H1 (cell line): ENCODE measurements at regions not wholly inside any gene's neighbourhood (a gene's known extent, or its start where the extent isn't known, plus 50 kb on each side); places are given as distances from the start of the nearest gene placed in this dataset.

Source experiments
- CTCF ChIA-PET: fragments of 300-600 bp; sonication (Branson Sonifier 250); formaldehyde crosslinking; loops from one replicate; lab custom pipeline; 2021; ENCODE audit not compliant: partially characterized antibody; lab: Charles Lee
- POLR2A ChIA-PET: fragments of 300-600 bp; sonication (Branson Sonifier 250); formaldehyde crosslinking; loops from one replicate; lab custom pipeline; 2021; ENCODE audit warnings: inconsistent platforms; ENCODE audit not compliant: partially characterized antibody; lab: Charles Lee
- DNase-seq, 2 experiments: peaks; one replicate each; pipeline versions ENCODE4 v3.0.0 to v3.0.0-alpha.2; 2010 to 2022; ENCODE audit warnings: low spot score in 2 of 2, low read depth in 1 of 2, mixed read lengths in 1 of 2
- FAIRE-seq: peaks from 2 replicates; lab custom pipeline; 2011; peaks lifted over from hg19 to GRCh38; lab: Jason Lieb, UNC
- H2AFZ ChIP-seq: 2 replicates; pipeline ENCODE4 v1.8.1; 2012; ENCODE audit warnings: low read length, inconsistent platforms
- H2AK5ac ChIP-seq: 2 replicates; pipeline ENCODE4 v1.6.1; 2013; ENCODE audit warnings: low read depth, low read length
- H2BK120ac ChIP-seq: replicated peaks from 2 replicates; pipeline ENCODE3; 2013; ENCODE audit warnings: low read depth, low read length, inconsistent platforms
- H2BK12ac ChIP-seq: 2 replicates; pipeline ENCODE4 v1.6.1; 2013; ENCODE audit warnings: low read depth, low read length
- H2BK15ac ChIP-seq: 2 replicates; pipeline ENCODE4 v1.6.1; 2013; ENCODE audit warnings: low read length
- H2BK20ac ChIP-seq: 2 replicates; pipeline ENCODE4 v1.6.1; 2013; ENCODE audit warnings: low read length
- H2BK5ac ChIP-seq: 2 replicates; pipeline ENCODE4 v1.6.1; 2013; ENCODE audit warnings: low read depth, low read length
- H3K14ac ChIP-seq: 2 replicates; pipeline ENCODE4 v1.6.1; 2013; ENCODE audit warnings: inconsistent platforms; ENCODE audit not compliant: insufficient read length
- H3K18ac ChIP-seq: 2 replicates; pipeline ENCODE4 v1.6.1; 2013; ENCODE audit warnings: low read length; ENCODE audit errors: extremely low read depth
- H3K23ac ChIP-seq: 2 replicates; pipeline ENCODE4 v1.6.1; 2013; ENCODE audit warnings: inconsistent platforms; ENCODE audit not compliant: insufficient read length
- H3K23me2 ChIP-seq: 2 replicates; pipeline ENCODE4 v1.6.1; 2013; ENCODE audit warnings: low read depth, low read length
- H3K27ac ChIP-seq: 2 replicates; pipeline ENCODE4 v1.6.1; 2011; ENCODE audit warnings: low read depth, low read length, inconsistent platforms
- H3K27me3 ChIP-seq, 4 experiments: replicated peaks in 1 of 4; 1 replicate in 1 of 4; 2 replicates in 3 of 4; pipeline versions ENCODE4 v1.6.1 to v1.8.1; 2011 to 2013; ENCODE audit warnings: low read length in 3 of 4, mild to moderate bottlenecking in 3 of 4, inconsistent platforms in 2 of 4, mixed read lengths in 2 of 4, moderate library complexity in 1 of 4; ENCODE audit not compliant: control insufficient read depth in 3 of 4, insufficient read depth in 3 of 4; ENCODE audit errors: extremely low read depth in 1 of 4
- H3K36me3 ChIP-seq, 4 experiments: 2 replicates each; pipeline versions ENCODE4 v1.6.1 to v1.8.1; 2011 to 2013; ENCODE audit warnings: mild to moderate bottlenecking in 4 of 4, low read length in 3 of 4, moderate library complexity in 2 of 4, control low read depth in 1 of 4, inconsistent platforms in 1 of 4; ENCODE audit not compliant: insufficient read depth in 4 of 4, control insufficient read depth in 2 of 4
- H3K4ac ChIP-seq: replicated peaks from 2 replicates; pipeline ENCODE3; 2013; ENCODE audit warnings: low read length, low read depth, mixed read lengths, inconsistent platforms; ENCODE audit not compliant: insufficient read length
- H3K4me1 ChIP-seq, 4 experiments: replicated peaks in 1 of 4; 1 replicate in 1 of 4; 2 replicates in 3 of 4; pipeline versions ENCODE4 v1.6.1 to v1.8.1; 2011 to 2013; ENCODE audit warnings: low read length in 3 of 4, inconsistent platforms in 2 of 4, mixed read lengths in 1 of 4; ENCODE audit not compliant: insufficient read depth in 4 of 4, control insufficient read depth in 3 of 4
- H3K4me2 ChIP-seq, 2 experiments: 2 replicates each; pipeline versions ENCODE4 v1.6.1 to v1.8.1; 2011 to 2013; ENCODE audit warnings: low read depth in 2 of 2, low read length in 2 of 2, control low read depth in 1 of 2, inconsistent platforms in 1 of 2, mild to moderate bottlenecking in 1 of 2; ENCODE audit not compliant: insufficient read depth in 1 of 2
- H3K4me3 ChIP-seq, 4 experiments: fragments of 200-600, 300-600 bp in 1 of 4; sonication (generic), shearing (Covaris generic), sonication (Bioruptor Twin) in 1 of 4; 2 replicates each; pipeline versions ENCODE4 v1.5.1 to v1.8.1; 2011 to 2016; ENCODE audit warnings: low read length in 4 of 4, low read depth in 3 of 4, control low read depth in 2 of 4, inconsistent platforms in 2 of 4, mild to moderate bottlenecking in 2 of 4, mixed read lengths in 1 of 4, moderate library complexity in 1 of 4; ENCODE audit not compliant: insufficient read depth in 2 of 4; ENCODE audit errors: extremely low read depth in 1 of 4
- H3K56ac ChIP-seq: replicated peaks from 2 replicates; pipeline ENCODE3; 2013; ENCODE audit warnings: low read depth, mild to moderate bottlenecking, mixed read lengths, low read length, inconsistent platforms; ENCODE audit not compliant: insufficient read length
- H3K79me1 ChIP-seq: 2 replicates; pipeline ENCODE4 v1.6.1; 2013; ENCODE audit warnings: low read depth, low read length, control low read depth
- H3K79me2 ChIP-seq, 2 experiments: 2 replicates each; pipeline versions ENCODE4 v1.6.1 to v1.8.1; 2012 to 2013; ENCODE audit warnings: low read length in 2 of 2, mild to moderate bottlenecking in 2 of 2, inconsistent platforms in 1 of 2; ENCODE audit not compliant: insufficient read depth in 2 of 2, control insufficient read depth in 1 of 2
- H3K9ac ChIP-seq, 4 experiments: replicated peaks in 1 of 4; 1 replicate in 1 of 4; 2 replicates in 3 of 4; pipeline versions ENCODE4 v1.6.1 to v1.8.1; 2011 to 2013; ENCODE audit warnings: low read depth in 3 of 4, low read length in 3 of 4, control low read depth in 2 of 4, mild to moderate bottlenecking in 2 of 4, moderate library complexity in 2 of 4, inconsistent platforms in 1 of 4; ENCODE audit errors: extremely low read depth in 1 of 4
- H3K9me3 ChIP-seq, 2 experiments: 2 replicates each; pipeline versions ENCODE4 v1.6.1 to v1.8.1; 2012 to 2013; ENCODE audit warnings: mild to moderate bottlenecking in 2 of 2, moderate library complexity in 2 of 2, control low read depth in 1 of 2, inconsistent platforms in 1 of 2, low read depth in 1 of 2, low read length in 1 of 2, mixed read lengths in 1 of 2; ENCODE audit not compliant: insufficient read depth in 2 of 2
- H4K20me1 ChIP-seq, 2 experiments: replicated peaks in 1 of 2; 2 replicates each; pipeline versions ENCODE3 to v1.8.1; 2011 to 2013; ENCODE audit warnings: inconsistent platforms in 2 of 2, low read length in 2 of 2, mild to moderate bottlenecking in 1 of 2; ENCODE audit not compliant: insufficient read depth in 2 of 2, control insufficient read depth in 1 of 2
- H4K5ac ChIP-seq: 2 replicates; pipeline ENCODE4 v1.6.1; 2013; ENCODE audit warnings: low read length, low read depth, mixed read lengths, inconsistent platforms; ENCODE audit not compliant: insufficient read length
- H4K8ac ChIP-seq: 2 replicates; pipeline ENCODE4 v1.8.0; 2013; ENCODE audit warnings: mild to moderate bottlenecking, moderate library complexity, low read length, inconsistent platforms; ENCODE audit not compliant: insufficient read depth; ENCODE audit errors: extremely low read depth
- H4K91ac ChIP-seq: replicated peaks from 2 replicates; pipeline ENCODE3; 2013; ENCODE audit warnings: low read length, mixed read lengths, inconsistent platforms; ENCODE audit not compliant: insufficient read length
- CEBPB ChIP-seq: IDR thresholded peaks from 2 replicates; pipeline ENCODE4 v1.6.1; 2012; ENCODE audit warnings: low read depth, low read length
- EZH2 ChIP-seq: fragments of 200-600 bp; sonication (generic); IDR thresholded peaks from 2 replicates; pipeline ENCODE4 v1.7.1; 2012; ENCODE audit warnings: low read depth, mild to moderate bottlenecking, moderate library complexity, low read length, inconsistent platforms; ENCODE audit not compliant: severe bottlenecking
- FOSL1 ChIP-seq: IDR thresholded peaks from 2 replicates; pipeline ENCODE4 v1.6.1; 2011; ENCODE audit warnings: mild to moderate bottlenecking, low read depth, low read length, moderate library complexity; ENCODE audit not compliant: insufficient read depth
- KDM1A ChIP-seq: fragments of 200-600, 300-600 bp; sonication (generic); IDR thresholded peaks from 2 replicates; pipeline ENCODE4 v1.7.1; 2016; ENCODE audit warnings: mild to moderate bottlenecking, low read length, borderline replicate concordance
- POLR2A ChIP-seq, 2 experiments: IDR thresholded peaks; 1 replicate in 1 of 2; 2 replicates in 1 of 2; pipeline ENCODE4 v1.6.1; 2011; ENCODE audit warnings: low read depth in 2 of 2, low read length in 2 of 2, mild to moderate bottlenecking in 2 of 2; ENCODE audit errors: control extremely low read depth in 1 of 2
- RAD21 ChIP-seq, 2 experiments: IDR thresholded peaks in 1 of 2; conservative IDR thresholded peaks in 1 of 2; 2 replicates each; pipeline ENCODE4 v1.6.1; 2011; ENCODE audit warnings: low read depth in 2 of 2, low read length in 2 of 2, improper control_type of control experiment in 1 of 2, inconsistent platforms in 1 of 2, mild to moderate bottlenecking in 1 of 2, moderate library complexity in 1 of 2
- SP1 ChIP-seq: IDR thresholded peaks from 2 replicates; pipeline ENCODE4 v1.6.1; 2011; ENCODE audit warnings: low read depth, low read length
- TAF1 ChIP-seq: IDR thresholded peaks from 2 replicates; pipeline ENCODE4 v1.6.1; 2011; ENCODE audit warnings: mild to moderate bottlenecking, low read depth, low read length
- YY1 ChIP-seq: IDR thresholded peaks from 2 replicates; pipeline ENCODE4 v1.6.1; 2011; ENCODE audit warnings: low read depth, mild to moderate bottlenecking, low read length
- WGBS, 2 experiments: shearing (Covaris generic) in 1 of 2; methylation state at CpG; one replicate each; pipeline versions ENCODE4 v1.1.6 to v1.1.7; 2013 to 2015; ENCODE audit warnings: low lambda C conversion rate in 2 of 2, mixed read lengths in 2 of 2, inconsistent platforms in 1 of 2, low coverage in 1 of 2, missing lambda C conversion rate in 1 of 2; ENCODE audit not compliant: insufficient replicate concordance in 2 of 2, insufficient coverage in 1 of 2, insufficient read length in 1 of 2; ENCODE audit errors: extremely low coverage in 1 of 2, missing lambda C conversion rate in 1 of 2; 5-methylcytosine and 5-hydroxymethylcytosine counted together
- TF ChIP-seq, protein P1 (sequence below): IDR thresholded peaks from 2 replicates; pipeline ENCODE4 v1.6.1; 2012; ENCODE audit warnings: inconsistent platforms
- TF ChIP-seq, protein P2 (sequence below): IDR thresholded peaks from 2 replicates; pipeline ENCODE4 v1.6.1; 2011; ENCODE audit warnings: low read length, improper control_type of control experiment

- Histone ChIP-seq H2AFZ (no peak overlapping the region), H3K27ac (no peak overlapping the region), H4K8ac (no peak overlapping the region), H2BK5ac (no peak overlapping the region), H2BK20ac (no peak overlapping the region), H4K91ac (no peak overlapping the region), H4K5ac (no peak overlapping the region), H4K20me1 (no peaks in the 10 kb centered on the region), H2BK12ac (no peak overlapping the region), H3K23me2 (no peaks in the 10 kb centered on the region), H3K4me1 (0 out of 7 replicates have a peak, but pooled peaks cover 0 to 2% (median 0%) of the 10 kb centered on the region in 4 experiments), H3K4me2 (no peak overlapping the region), H3K56ac (no peak overlapping the region), H3K79me2 (no peaks in the 10 kb centered on the region), H3K14ac (no peak overlapping the region), H3K9ac (no peak overlapping the region), H3K79me1 (no peaks in the 10 kb centered on the region), H2AK5ac (no peak overlapping the region), H3K18ac (no peak overlapping the region), H3K9me3 (no peaks in the 10 kb centered on the region), H2BK15ac (no peak overlapping the region), H2BK120ac (no peak overlapping the region), H3K23ac (no peak overlapping the region), H3K4me3 (no peak overlapping the region), H3K4ac (no peak overlapping the region), H3K27me3 (no peaks in the 10 kb centered on the region), H3K36me3 (no peaks in the 10 kb centered on the region)
- FAIRE-seq, result no peak
- no peak for DNase-seq
- POLR2A ChIA-PET, result interaction anchor here (0.9 kb wide), 1 partner anchor 84 kb away, joined by 3 read pairs; no protein-coding TSS in a partner anchor
- 84% methylated on average over 6 of the region's 6 CpGs; no CpG with 5 or more reads in 1 of the 2 experiments for WGBS, 2 experiments
- CTCF ChIA-PET, result interaction anchor here (0.5 to 8.3 kb wide), 19 partner anchors 9 to 1236 kb away, joined by 3 to 108 read pairs (median 4); no protein-coding TSS in a partner anchor
- no peak for TF ChIP-seq SP1
- TF ChIP-seq FOSL1, result no peak
- no peak for TF ChIP-seq TAF1
- TF ChIP-seq, protein P1, sequence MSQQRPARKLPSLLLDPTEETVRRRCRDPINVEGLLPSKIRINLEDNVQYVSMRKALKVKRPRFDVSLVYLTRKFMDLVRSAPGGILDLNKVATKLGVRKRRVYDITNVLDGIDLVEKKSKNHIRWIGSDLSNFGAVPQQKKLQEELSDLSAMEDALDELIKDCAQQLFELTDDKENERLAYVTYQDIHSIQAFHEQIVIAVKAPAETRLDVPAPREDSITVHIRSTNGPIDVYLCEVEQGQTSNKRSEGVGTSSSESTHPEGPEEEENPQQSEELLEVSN, result no peak
- peak in 1 of 2 experiments; percentile 42; a peak in 2 of 4 replicates for TF ChIP-seq RAD21 (IDR thresholded peaks at IDR 0.05 in 1 of 2, conservative IDR thresholded peaks at IDR 0.05 in 1 of 2; ENCODE audit: low read depth in 2 of 2, low read length in 2 of 2)
- TF ChIP-seq KDM1A, result no peak
- no peak for TF ChIP-seq YY1
- TF ChIP-seq, protein P2, sequence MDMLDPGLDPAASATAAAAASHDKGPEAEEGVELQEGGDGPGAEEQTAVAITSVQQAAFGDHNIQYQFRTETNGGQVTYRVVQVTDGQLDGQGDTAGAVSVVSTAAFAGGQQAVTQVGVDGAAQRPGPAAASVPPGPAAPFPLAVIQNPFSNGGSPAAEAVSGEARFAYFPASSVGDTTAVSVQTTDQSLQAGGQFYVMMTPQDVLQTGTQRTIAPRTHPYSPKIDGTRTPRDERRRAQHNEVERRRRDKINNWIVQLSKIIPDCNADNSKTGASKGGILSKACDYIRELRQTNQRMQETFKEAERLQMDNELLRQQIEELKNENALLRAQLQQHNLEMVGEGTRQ, result no peak
- TF ChIP-seq CEBPB, result no peak
- no peak for TF ChIP-seq EZH2
- TF ChIP-seq POLR2A (IDR thresholded peaks at IDR 0.05; ENCODE audit: control extremely low read depth in 1 of 2, low read depth in 2 of 2, low read length in 2 of 2), result no peak
These were observed 407.7 kb upstream of the EEF2KMT start for GRCh38 chr16:5505091-5505887.
